Muscle of leg (tissue), 3 donors: ENCODE measurements at regions not wholly inside any gene's neighbourhood (a gene's known extent, or its start where the extent isn't known, plus 50 kb on each side); places are given as distances from the start of the nearest gene placed in this dataset.

Experiments
- DNase-seq: peaks from one replicate; pipeline ENCODE4 v3.0.0; 2013
- H3K27ac ChIP-seq: one replicate; pipeline ENCODE4 v1.5.1; 2013; ENCODE audit warnings: mild to moderate bottlenecking, low read length, control low read depth
- H3K27me3 ChIP-seq: one replicate; pipeline ENCODE4 v1.6.1; 2013; ENCODE audit warnings: low read length; ENCODE audit not compliant: control insufficient read depth, insufficient read depth
- H3K36me3 ChIP-seq: one replicate; pipeline ENCODE4 v1.6.1; 2013; ENCODE audit warnings: low read length; ENCODE audit not compliant: control insufficient read depth, insufficient read depth
- H3K4me1 ChIP-seq: one replicate; pipeline ENCODE4 v1.6.1; 2013; ENCODE audit warnings: low read length; ENCODE audit not compliant: control insufficient read depth, insufficient read depth
- H3K4me3 ChIP-seq: one replicate; pipeline ENCODE4 v1.5.1; 2013; ENCODE audit warnings: low read length, control low read depth
- H3K9me3 ChIP-seq: replicated peaks from 2 replicates; pipeline ENCODE4 v1.6.1; 2013; ENCODE audit warnings: low read depth, low read length; ENCODE audit not compliant: control insufficient read depth
- WGBS: methylation state at CpG from one replicate; pipeline ENCODE4 v1.1.5; 2013; ENCODE audit warnings: missing lambda C conversion rate; ENCODE audit not compliant: insufficient coverage; 5-methylcytosine and 5-hydroxymethylcytosine counted together

DNA sequence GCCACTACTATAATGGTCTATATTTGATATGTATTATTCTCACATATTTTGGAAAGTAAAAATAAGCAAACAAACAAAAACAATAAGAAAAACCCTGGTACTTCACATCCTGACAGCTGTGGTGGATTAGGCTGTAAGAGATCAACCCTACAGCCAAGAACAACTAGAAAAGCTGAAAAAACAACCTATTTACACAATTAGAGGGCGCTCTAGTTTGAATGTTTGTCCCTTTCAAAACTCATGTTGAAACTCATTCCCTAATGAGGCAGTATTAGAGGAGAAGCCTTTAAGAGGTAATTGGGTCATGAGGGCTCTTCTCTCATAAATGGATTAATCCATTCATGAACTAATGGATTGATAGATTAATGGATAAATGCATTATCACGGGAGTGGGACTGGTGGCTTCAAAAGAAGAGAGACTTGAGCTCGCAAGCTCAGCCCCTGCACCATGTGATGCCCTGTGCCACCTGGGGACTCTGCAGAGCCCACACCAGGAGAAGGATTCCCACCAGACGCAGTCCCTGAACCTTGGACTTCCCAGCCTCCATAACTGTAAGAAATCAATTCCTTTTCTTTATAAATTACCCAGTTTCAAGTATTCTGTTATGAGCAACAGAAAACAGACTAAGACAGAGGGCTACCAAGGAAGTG, 733.9 kb upstream of the ARGLU1 start:
- WGBS: 60% methylated on average over 2 of the region's 4 CpGs
- no peaks in the 10 kb centered on the region for H3K9me3 ChIP-seq
- H3K27me3 ChIP-seq: no peaks in the 10 kb centered on the region
- H3K36me3 ChIP-seq: no peaks in the 10 kb centered on the region
- no peak overlapping the region for H3K27ac ChIP-seq
- no peaks in the 10 kb centered on the region for H3K4me1 ChIP-seq
- no peak overlapping the region for H3K4me3 ChIP-seq
- no peak for DNase-seq

DNA sequence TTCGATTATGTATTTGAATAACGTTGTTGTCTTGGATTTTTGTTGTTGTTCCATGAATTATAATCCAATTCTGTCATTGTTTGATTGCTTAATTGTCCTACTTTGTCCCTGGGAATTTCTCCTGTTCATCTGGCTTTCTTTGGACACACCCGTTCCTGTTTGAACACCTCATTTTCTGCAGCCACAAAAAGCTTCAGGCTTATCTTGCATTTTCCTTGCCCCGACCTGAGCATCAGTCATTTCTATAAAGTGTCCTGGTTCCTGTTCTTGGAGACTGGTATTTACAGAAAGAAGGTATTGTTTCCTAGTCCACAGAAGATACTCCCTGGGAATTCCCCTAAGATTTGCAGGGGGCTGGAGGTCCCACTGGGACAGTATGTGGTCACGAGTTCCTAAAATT, 731.8 kb upstream of the ARGLU1 start:
- H3K27me3 ChIP-seq: no peaks in the 10 kb centered on the region
- no peaks in the 10 kb centered on the region for H3K4me1 ChIP-seq
- H3K27ac ChIP-seq: no peak overlapping the region
- no peaks in the 10 kb centered on the region for H3K36me3 ChIP-seq
- H3K4me3 ChIP-seq: no peak overlapping the region
- no peaks in the 10 kb centered on the region for H3K9me3 ChIP-seq
- no peak for DNase-seq
- WGBS: 100% methylated on average over 1 of the region's 5 CpGs

DNA sequence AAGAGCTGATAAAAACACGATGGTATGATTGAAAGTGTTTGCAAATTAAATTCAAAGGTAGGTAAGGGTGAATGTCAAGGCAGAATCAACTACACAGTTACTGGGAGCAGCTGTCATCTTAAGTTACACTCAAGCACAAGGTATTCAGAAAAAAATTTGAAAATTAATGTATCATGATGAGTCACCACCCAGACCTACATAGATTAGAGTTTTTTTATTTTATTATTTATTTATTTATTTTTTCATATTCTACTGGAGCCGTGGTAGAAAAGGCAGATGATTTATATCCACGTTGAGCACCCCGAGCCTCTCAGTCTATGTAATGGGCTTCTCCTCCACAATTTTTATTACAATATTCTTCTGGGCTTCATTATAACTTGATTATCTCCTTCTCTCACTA, 728.9 kb upstream of the ARGLU1 start:
- no peaks in the 10 kb centered on the region for H3K36me3 ChIP-seq
- no peak overlapping the region for H3K27ac ChIP-seq
- no peaks in the 10 kb centered on the region for H3K9me3 ChIP-seq
- no peak overlapping the region for H3K4me3 ChIP-seq
- WGBS: no CpG with 5 or more reads among the region's 4 CpGs
- H3K27me3 ChIP-seq: no peaks in the 10 kb centered on the region
- no peaks in the 10 kb centered on the region for H3K4me1 ChIP-seq
- DNase-seq: no peak

DNA sequence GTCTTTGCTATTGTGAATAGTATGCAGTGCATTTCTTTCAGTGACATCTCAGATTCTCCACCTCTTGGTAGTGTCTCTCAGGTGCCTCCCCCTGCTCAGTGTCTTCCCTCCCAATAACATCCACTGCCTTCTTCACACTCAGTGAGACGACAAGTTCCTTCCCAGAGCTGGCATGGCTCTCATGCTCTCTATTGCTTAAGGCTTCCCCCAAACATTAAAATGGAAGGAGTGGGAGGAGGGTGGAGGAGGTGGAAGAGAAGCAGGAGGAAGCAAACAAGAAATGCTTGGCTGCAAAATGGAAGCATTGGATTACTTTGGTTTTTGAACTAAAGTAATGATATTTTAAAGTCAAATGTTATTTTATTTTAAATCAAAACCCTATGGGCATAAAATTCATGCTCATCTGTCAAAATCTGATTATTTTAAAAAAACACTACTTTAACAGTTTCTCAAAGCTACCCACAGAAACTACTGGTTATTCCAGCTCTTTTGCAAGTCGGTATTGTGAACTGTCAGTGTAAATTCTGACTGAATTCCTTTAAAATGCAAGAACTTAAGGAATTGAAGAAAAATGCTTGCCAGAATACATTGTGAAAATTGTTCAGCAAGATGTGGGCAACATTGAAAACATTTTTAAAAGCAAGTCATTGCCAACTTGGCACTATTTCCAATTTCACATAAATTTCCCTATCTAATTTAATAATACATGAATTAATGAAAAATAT, 727.6 kb upstream of the ARGLU1 start:
- no peak overlapping the region for H3K4me3 ChIP-seq
- H3K36me3 ChIP-seq: no peaks in the 10 kb centered on the region
- H3K9me3 ChIP-seq: no peaks in the 10 kb centered on the region
- no peak overlapping the region for H3K27ac ChIP-seq
- no peaks in the 10 kb centered on the region for H3K4me1 ChIP-seq
- H3K27me3 ChIP-seq: no peaks in the 10 kb centered on the region
- peak; percentile 6 for DNase-seq
- WGBS: no CpG with 5 or more reads among the region's 2 CpGs

DNA sequence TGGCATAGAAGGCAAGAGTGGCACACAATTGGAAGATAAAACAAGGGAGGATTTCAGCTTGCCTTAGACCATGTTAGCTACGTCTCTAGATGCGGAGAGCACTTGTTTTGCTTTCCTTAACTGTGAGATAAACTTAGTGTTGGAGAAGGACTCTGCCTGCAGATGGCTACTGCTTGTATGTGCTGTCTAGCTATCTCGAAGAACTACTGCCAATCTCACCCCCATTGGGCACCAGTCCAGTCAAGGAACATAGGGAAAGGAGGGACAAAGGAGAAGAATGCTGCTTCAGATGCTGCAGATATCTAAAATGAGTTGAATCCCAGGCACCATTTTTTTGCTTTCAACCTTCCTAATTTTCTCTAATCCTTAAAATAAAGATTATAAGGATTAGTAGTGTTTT, 726.0 kb upstream of the ARGLU1 start:
- DNase-seq: no peak
- H3K4me3 ChIP-seq: no peak overlapping the region
- no peaks in the 10 kb centered on the region for H3K4me1 ChIP-seq
- no peaks in the 10 kb centered on the region for H3K9me3 ChIP-seq
- no peak overlapping the region for H3K27ac ChIP-seq
- no peaks in the 10 kb centered on the region for H3K27me3 ChIP-seq
- no peaks in the 10 kb centered on the region for H3K36me3 ChIP-seq
- 79% methylated on average over 2 of the region's 3 CpGs for WGBS

DNA sequence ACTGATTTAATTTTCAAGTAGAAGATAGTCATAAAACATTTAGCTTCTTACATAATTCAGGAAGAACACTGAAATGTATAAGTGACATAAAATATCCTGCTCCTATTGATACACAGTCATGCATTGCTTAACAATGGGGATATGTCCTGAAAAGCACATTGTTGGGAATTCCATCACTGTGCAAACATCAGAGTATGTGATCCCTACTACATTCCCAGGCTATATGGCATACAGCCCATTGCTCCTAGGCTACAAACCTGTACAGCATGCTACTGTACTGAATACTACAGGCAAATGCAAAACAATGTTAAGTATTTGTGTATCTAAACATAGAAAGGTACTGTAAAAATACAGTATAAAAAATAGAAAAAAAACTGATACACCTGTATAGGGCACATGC, 723.9 kb upstream of the ARGLU1 start:
- DNase-seq: no peak
- H3K4me1 ChIP-seq: no peaks in the 10 kb centered on the region
- no peak overlapping the region for H3K27ac ChIP-seq
- H3K4me3 ChIP-seq: no peak overlapping the region
- H3K27me3 ChIP-seq: no peaks in the 10 kb centered on the region
- no peaks in the 10 kb centered on the region for H3K9me3 ChIP-seq
- no peaks in the 10 kb centered on the region for H3K36me3 ChIP-seq

DNA sequence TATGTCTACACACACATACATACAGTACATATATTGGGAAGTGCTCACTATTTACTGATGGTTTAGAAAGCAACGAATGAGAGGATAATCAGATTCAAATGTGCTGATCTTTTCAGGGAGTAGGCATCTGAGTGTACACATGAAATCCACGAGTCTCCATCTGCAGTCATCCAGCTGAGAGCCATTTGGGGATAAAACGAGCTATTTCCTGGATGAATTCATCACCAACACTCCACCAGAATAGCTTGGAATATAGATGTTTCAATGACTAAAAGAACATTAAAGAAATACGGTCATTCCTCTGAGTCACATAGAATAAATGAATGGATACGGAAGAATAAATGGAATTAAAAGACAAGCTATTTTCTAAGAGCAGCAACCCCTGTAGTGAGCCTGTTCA, 721.6 kb upstream of the ARGLU1 start:
- H3K4me3 ChIP-seq: no peak overlapping the region
- H3K27me3 ChIP-seq: no peaks in the 10 kb centered on the region
- no peaks in the 10 kb centered on the region for H3K36me3 ChIP-seq
- no peak overlapping the region for H3K27ac ChIP-seq
- no peaks in the 10 kb centered on the region for H3K4me1 ChIP-seq
- H3K9me3 ChIP-seq: no peaks in the 10 kb centered on the region
- 77% methylated on average over 2 of the region's 5 CpGs for WGBS
- DNase-seq: no peak

DNA sequence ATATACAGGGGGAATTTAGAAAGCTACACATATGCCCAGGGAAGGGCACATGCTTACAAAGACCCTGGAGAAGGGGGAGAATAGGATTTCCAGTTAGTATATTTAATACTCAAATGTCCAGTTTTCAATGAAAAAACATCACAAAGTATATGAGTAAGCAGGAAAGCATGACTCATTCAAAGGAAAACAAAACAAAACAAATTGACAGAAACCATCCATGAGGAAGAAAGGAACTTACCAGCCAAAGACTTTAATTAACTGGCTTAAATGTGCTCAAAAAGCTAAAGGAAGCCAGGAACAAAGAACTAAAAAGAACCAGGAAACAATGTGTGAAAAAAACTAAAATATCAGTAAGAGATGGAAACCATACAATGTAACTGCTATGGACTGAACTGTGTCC, 716.2 kb upstream of the ARGLU1 start:
- H3K4me1 ChIP-seq: no peaks in the 10 kb centered on the region
- no peaks in the 10 kb centered on the region for H3K27me3 ChIP-seq
- no peaks in the 10 kb centered on the region for H3K9me3 ChIP-seq
- H3K27ac ChIP-seq: peak overlapping the region; percentile 29
- no peak for DNase-seq
- no peak overlapping the region for H3K4me3 ChIP-seq
- no peaks in the 10 kb centered on the region for H3K36me3 ChIP-seq

DNA sequence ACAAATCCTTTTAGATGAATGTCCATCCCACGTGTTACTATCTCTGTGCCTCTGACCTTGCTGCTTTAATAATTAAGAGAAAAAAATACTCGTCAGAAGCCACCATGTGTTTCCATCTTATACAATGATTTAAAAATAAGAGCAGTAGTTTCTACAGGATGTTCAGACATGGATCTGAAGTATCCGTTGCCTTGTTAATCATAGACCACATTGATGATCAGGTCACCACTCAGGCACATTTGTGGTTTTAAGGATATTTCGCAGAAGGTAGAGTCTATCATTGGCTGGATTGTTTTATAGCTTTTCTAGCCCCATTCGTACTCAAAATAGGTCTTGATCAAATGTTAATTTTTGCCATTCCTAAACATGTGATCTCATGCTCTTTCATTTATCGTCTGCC, 710.0 kb upstream of the ARGLU1 start:
- Histone ChIP-seq H3K4me1 (no peaks in the 10 kb centered on the region), H3K27ac (no peak overlapping the region), H3K27me3 (no peaks in the 10 kb centered on the region), H3K9me3 (no peaks in the 10 kb centered on the region), H3K36me3 (no peaks in the 10 kb centered on the region), H3K4me3 (no peak overlapping the region)
- DNase-seq: no peak
- WGBS: no CpG with 5 or more reads among the region's 6 CpGs

DNA sequence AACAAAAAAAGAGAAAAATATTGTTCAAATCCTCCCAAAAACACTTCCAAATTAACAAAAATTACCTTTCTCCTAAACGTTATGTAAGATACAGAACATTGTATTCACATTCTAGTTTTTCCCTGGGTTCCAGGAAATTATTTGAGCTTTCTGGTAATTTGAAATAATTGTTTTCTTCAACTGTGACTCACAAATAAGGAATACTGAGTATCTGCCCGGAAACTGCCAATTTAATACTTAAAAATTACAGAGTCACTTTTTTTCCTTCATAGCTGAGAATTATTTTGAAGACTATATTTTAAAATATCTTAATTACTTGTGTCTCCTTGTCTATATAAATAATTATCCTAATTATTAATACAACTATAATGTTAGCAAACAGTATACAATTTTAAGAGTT, 709.0 kb upstream of the ARGLU1 start:
- Histone ChIP-seq H3K4me3 (no peak overlapping the region), H3K27me3 (no peaks in the 10 kb centered on the region), H3K9me3 (no peaks in the 10 kb centered on the region), H3K36me3 (no peaks in the 10 kb centered on the region), H3K4me1 (no peaks in the 10 kb centered on the region), H3K27ac (no peak overlapping the region)
- WGBS: no CpG with 5 or more reads among the region's 2 CpGs
- no peak for DNase-seq
